Eye (tissue), 1 donor: ENCODE measurements at regions not wholly inside any gene's neighbourhood (a gene's known extent, or its start where the extent isn't known, plus 50 kb on each side); places are given as distances from the start of the nearest gene placed in this dataset.

Source experiments
- DNase-seq: peaks from one replicate; pipeline ENCODE4 v3.0.0-alpha.2; 2015

GRCh38 chr3:19093084-19093483, 55.2 kb upstream of the KCNH8 start:
- no peak for DNase-seq

DNA sequence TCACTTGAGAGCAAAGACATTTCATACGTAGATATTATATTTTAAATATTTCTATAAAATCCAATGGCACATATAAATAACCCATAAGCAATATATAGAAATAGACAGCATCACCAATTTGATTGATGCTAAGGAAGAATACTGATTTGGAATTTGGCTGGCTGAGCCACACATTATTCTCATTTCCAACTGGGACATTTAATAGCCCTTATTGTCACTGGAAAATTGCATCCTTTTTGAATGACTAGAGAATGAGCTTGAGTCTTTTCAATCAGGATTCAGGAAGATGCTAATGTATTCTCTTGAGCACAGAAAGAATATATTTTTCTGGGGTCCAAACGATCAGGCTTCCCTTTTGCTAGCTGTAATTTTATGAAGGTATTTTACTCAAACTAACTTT, 70.9 kb upstream of the KCNH8 start:
- DNase-seq, result no peak

- no peak for DNase-seq
Observed at GRCh38 chr3:19075037-19075436, 73.3 kb upstream of the KCNH8 start.

DNA sequence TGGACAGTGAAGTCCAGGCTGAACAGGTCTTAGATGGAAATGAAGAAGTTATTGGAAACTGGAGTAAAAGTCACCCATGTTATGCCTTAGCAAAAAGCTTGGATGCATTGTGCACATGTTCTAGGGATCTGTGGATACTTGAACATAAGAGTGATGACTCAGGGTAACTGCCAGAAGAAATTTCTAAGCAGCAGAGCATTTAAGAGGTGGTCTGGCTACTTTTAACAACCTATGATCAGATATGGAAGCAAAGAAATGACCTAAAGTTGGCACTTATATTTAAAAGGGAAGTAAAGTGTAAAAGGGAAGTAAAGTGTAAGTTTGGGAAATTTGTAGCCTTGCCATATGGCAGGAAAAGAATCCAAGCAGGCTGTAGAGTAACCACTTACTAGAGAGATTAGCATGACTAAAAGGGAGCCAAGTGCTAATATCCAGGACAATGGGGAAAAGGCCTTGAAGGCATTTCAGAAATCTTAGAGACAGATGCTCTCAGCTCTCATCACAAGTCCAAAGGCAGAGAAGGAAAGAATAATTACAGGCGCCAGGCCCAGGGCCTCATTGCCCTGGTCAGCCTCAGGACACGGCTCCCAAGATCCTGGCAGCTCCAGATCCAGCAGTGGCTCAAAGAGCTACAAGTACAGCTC, 73.9 kb upstream of the KCNH8 start:
- no peak for DNase-seq

DNA sequence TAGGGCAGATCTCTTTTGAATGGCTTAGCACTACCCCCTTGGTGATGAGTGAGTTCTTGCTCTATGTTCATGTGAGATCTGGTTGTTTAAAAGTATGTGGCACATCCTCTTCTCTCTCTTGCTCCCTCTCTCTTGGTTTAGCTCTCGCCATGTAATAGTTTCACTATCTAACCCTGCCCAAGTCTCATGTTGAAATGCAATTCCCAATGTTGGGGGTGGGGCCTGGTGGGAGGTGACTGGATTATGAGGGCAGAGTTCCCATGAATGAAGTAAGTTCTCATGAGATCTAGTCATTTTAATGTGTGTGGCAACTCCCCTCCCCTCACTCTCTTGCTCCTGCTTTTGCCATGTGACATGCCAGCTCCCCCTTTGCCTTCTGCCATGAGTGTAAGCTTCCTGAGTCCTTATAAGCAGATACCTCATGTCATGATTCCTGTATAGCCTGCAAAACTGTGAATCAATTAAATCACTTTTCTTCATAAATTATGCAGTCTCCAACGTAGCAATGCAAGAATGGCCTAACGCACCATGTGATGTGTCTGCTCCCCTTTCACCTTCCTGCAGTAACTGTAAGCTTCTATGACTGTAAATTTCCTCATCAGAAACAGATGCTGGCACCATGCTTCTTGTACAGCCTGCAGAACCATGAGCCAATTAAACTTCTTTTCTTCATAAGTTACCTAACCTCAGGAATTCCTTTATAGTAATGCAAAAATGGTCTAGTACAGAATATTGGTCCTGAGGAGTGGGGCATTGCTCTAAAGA, 74.8 kb upstream of the KCNH8 start:
- no peak for DNase-seq

- no peak for DNase-seq
Observed at GRCh38 chr3:19070325-19070724, 78.0 kb upstream of the KCNH8 start.

GRCh38 chr3:19065027-19065426, 83.3 kb upstream of the KCNH8 start:
- peak; percentile 49 for DNase-seq

GRCh38 chr3:19063936-19064335, 84.4 kb upstream of the KCNH8 start:
- peak; percentile 10 for DNase-seq

DNA sequence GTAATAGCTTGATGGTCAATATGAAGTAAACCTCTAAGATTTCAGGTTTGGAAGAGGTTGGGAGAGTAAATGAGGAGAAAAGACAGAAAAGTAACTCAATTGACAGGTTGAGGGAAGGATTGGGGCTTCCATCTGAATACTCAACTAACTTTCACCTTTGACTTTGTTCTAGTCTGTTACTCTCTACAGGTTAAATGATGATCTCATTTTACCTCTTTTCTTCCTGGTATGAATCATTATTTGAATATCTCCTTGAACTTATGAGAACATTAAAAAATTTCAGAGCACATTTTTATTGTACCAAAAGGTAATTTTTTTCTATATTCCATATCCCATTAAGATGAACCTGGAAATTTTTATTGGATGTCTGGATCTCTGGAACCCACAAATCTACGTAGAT, 87.9 kb upstream of the KCNH8 start:
- no peak for DNase-seq

DNA sequence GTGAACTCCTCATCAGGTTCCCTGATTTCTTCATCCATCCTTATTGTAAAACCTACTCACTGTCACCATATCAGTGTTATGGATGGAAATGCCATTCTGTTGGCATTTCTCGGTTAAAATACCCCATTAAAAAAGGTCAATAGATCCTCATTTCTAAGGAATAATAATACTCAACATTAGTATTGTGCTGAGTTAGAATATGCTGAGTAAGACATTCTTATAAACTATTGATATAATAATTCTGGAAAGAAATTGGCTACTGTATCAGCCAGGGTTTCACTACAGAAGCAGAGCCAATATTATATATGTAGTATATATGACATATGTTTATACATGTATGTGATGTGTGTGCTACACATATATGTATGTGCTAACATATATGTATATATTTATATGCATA, 95.4 kb upstream of the KCNH8 start:
- no peak for DNase-seq

DNA sequence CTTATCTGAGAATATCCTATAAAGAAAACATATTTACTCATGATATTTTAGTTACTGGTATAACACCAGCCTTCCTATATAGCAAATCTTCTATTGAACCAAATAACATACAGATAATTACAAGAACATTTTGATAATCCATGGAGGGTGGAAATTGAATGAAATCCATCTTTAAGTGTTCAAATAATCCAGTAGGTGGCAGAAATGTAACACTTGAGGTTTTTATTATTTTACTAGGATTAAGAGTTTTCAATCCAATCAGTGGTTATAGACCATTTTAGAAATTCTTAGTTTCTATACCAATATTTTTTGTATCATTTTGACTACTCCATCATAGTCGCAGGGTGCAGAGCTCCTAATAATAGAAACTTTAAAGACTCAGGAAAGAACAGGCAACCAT, 101.9 kb upstream of the KCNH8 start:
- peak; percentile 1 for DNase-seq

DNA sequence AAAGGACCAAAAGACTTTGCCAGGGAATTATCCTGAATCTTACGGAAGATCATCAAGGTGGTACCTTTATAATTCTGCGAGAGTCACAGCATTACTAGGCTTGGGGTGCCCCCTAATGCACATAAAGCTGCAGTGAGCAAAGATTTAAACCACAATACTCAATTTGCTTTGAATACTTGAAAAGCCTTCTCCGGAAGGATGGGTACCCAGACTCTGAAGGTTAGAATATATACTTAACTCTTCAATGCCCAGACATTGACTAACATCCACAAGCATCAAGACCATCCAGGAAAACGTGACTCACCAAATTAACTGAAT, 117.8 kb upstream of the KCNH8 start:
- DNase-seq, result peak; percentile 5

DNA sequence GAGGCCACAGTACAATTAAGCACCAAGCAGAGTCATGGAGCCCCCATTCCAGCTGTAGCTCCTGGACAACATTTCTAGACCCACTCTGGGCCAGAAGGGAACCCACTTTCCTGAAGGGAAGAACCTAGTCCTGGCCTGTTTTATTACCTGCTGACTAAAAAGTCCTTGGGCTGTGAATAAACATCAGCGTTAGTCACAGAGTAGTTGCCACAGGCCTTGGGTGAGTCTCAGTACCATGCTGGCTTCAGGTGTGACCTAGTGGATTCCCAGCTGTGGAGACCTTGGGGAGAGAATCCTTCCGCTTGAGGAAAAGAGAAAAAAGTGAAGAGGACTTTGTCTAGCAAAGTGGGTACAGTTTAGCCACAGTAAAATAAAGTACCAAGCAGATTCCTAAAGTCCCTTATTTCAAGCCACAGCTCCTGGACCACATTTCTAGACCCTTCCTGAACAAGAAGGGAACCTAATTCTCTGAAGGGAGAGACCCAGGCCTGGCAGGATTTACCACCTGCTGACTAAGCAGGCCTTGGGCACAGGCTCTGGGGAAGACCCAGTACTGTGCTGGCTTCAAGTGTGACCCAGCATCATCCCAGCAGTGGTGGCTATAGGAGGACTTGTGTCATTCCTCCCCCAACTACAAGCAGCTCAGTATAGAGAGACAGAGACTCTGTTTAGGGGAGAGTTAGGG, 118.3 kb upstream of the KCNH8 start:
- no peak for DNase-seq

DNA sequence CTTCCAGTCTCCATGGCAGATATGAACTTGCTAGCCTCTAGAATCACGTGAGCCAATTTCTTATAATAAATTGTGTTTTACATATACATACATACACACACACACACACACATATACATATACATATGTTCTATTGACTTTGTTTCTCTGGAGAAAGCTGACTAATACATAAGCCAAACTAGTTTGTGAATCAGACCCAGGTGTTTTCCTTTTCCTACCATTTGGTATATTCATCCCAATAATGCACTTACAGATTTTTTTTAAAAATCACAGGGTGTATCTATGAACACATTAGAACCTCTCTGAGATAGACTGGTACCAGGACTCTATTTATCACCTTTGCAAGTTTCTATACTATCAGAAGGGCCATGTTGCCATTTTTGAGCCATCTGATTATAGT, 122.9 kb upstream of the KCNH8 start:
- no peak for DNase-seq

- no peak for DNase-seq
Observed at GRCh38 chr3:19022546-19022945, 125.8 kb upstream of the KCNH8 start.

- no peak for DNase-seq
Observed at GRCh38 chr3:19016851-19017250, 131.5 kb upstream of the KCNH8 start.

GRCh38 chr3:19013879-19014278, 134.4 kb upstream of the KCNH8 start:
- DNase-seq, result no peak

GRCh38 chr3:19012846-19013245, 135.5 kb upstream of the KCNH8 start:
- DNase-seq, result no peak

GRCh38 chr3:19002606-19003005, 145.7 kb upstream of the KCNH8 start:
- peak; percentile 24 for DNase-seq

GRCh38 chr3:18998069-18998468, 150.2 kb upstream of the KCNH8 start:
- DNase-seq, result no peak

DNA sequence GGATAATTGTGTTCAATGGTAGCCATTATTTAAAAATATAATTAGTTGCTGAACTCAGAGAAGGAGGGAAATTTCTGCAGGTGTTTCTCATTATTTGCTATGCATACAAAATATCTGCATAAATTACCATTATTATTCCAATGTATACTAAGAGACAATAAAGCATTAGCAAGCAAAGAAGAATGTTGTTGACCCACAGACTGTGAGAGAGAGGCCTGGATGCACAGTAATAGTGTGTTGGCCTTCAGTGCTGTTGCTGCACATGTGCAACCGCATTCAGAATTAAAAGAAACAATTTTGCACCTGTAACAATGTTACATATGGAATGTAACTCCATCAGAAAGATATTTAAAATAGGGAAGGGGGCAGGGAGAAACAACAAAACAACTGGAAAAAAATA, 155.6 kb upstream of the KCNH8 start:
- DNase-seq, result no peak

DNA sequence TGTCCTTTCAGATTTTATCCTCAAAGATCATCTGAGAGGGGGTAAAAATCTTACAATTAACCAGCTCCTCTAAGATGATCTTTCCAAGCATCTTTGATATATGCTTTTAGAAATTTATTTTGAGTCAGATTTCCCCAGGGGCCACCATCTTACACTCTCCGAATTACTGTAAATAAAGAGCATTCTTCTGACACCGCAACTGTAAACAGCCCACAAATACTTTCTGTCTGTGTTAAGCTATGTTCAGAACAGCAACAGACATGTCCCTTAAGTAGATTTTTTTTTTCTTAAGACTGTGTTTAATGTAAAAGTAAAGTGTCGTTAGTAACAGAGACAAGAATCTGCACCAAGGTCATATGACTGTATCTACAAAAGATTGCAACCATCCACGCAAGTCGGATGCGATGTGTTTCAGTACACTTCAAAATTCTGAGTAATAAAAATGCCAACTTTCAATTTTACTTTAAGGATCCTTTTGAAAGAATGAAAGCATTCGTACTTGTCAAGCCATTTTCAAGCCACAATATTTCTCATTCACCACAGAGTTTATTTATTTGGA, 159.0 kb upstream of the KCNH8 start:
- no peak for DNase-seq

- DNase-seq, result peak; percentile 81
Observed at GRCh38 chr3:18988614-18989229, 159.6 kb upstream of the KCNH8 start.
